Kidney epithelial cell (primary cell): ENCODE measurements at regions not wholly inside any gene's neighbourhood (a gene's known extent, or its start where the extent isn't known, plus 50 kb on each side); places are given as distances from the start of the nearest gene placed in this dataset.
"Not testable (repeated sequence)": the region's sequence is repeated elsewhere in the genome, so short reads cannot be mapped to it uniquely, and the experiment has no call there.

ENCODE experiments used
- DNase-seq: peaks from one replicate; pipeline ENCODE4 v3.0.0-alpha.2; 2010; ENCODE audit warnings: low read depth
- H3K27me3 ChIP-seq: 2 replicates; pipeline ENCODE4 v1.6.0; 2011; ENCODE audit warnings: low read length; ENCODE audit not compliant: control insufficient read depth, insufficient read depth
- H3K36me3 ChIP-seq: 2 replicates; pipeline ENCODE4 v1.5.1; 2011; ENCODE audit warnings: low read length; ENCODE audit not compliant: control insufficient read depth, insufficient read depth
- H3K4me3 ChIP-seq: 2 replicates; pipeline ENCODE4 v1.5.1; 2011; ENCODE audit warnings: low read depth, mild to moderate bottlenecking, control low read depth, low read length
- TF ChIP-seq, protein P1 (sequence below): IDR thresholded peaks from 2 replicates; pipeline ENCODE4 v1.5.1; 2011; ENCODE audit warnings: mild to moderate bottlenecking, moderate library complexity, low read length, control low read depth, inconsistent platforms; ENCODE audit not compliant: insufficient read depth, poor library complexity, severe bottlenecking

DNA sequence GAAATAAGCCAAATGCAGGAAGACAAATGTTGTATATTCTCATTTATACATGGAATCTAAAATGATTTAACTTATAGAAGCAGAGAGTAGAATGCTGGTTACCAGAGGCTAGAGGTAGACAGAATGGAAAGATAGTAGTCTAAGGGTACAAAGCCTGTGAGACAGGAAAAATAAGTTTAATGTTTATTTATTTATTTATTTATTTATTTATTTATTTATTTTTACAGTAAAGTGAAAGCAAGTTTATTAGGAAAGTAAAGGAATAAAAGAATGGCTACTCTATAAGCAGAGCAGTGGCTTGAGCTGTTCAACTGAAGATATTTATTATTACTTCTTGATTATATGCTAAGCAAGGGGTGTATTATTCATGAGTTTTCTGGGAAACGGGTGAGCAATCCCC lies 203.2 kb downstream of the LAS1L start:
- DNase-seq, result no peak
- TF ChIP-seq, protein P1, sequence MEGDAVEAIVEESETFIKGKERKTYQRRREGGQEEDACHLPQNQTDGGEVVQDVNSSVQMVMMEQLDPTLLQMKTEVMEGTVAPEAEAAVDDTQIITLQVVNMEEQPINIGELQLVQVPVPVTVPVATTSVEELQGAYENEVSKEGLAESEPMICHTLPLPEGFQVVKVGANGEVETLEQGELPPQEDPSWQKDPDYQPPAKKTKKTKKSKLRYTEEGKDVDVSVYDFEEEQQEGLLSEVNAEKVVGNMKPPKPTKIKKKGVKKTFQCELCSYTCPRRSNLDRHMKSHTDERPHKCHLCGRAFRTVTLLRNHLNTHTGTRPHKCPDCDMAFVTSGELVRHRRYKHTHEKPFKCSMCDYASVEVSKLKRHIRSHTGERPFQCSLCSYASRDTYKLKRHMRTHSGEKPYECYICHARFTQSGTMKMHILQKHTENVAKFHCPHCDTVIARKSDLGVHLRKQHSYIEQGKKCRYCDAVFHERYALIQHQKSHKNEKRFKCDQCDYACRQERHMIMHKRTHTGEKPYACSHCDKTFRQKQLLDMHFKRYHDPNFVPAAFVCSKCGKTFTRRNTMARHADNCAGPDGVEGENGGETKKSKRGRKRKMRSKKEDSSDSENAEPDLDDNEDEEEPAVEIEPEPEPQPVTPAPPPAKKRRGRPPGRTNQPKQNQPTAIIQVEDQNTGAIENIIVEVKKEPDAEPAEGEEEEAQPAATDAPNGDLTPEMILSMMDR, result no peak
- Histone ChIP-seq H3K27me3 (no peaks in the 10 kb centered on the region), H3K36me3 (no peaks in the 10 kb centered on the region), H3K4me3 (no peak overlapping the region)

DNA sequence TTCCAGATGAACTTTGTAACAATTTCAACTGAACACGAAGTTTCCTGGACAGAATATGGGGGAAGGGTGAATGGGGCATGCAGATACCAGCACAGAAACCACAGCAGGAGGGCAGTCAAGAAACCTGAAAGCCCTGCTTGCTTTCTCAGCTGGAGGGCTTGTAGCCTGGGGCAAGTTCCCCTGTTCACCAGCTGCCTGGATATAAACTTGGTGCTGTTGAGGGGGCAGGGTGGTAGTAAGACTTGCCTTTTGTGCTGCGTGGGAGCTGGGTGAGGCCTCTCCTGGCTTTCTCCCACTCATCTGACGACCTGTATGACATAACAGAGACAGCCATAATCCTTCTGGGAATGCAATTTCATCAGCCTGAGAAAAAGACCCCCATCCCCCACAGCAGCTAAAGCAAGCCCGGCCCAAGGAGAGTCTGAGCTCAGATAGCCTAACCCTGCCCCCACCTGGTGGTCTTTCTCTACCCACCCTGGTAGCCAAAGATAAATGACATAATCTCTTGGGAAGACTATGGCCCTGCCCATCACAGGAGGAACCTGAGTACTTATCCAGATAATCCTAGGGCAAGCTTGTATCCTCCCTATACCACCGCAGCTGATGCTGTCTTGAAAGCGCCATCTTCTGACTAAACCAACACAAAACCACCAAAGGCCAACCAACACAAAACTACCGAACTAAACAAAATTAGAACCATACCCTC lies 234.3 kb downstream of the LAS1L start:
- H3K36me3 ChIP-seq, result no peaks in the 10 kb centered on the region
- TF ChIP-seq, protein P1, result no peak
- no peaks in the 10 kb centered on the region for H3K27me3 ChIP-seq
- H3K4me3 ChIP-seq, result no peak overlapping the region
- DNase-seq, result no peak

DNA sequence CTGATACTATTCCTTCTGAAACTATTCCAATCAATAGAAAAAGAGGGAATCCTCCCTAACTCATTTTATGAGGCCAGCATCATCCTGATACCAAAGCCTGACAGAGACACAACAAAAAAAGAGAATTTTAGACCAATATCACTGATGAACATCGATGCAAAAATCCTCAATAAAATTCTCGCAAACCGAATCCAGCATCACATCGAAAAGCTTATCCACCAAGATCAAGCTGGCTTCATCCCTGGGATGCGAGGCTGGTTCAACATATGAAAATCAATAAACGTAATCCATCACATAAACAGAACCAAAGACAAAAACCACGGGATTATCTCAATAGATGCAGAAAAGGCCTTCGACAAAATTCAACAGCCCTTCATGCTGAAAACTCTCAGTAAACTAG lies 251.7 kb downstream of the LAS1L start:
- not testable (repeated sequence) for H3K36me3 ChIP-seq, DNase-seq, H3K27me3 ChIP-seq, H3K4me3 ChIP-seq

DNA sequence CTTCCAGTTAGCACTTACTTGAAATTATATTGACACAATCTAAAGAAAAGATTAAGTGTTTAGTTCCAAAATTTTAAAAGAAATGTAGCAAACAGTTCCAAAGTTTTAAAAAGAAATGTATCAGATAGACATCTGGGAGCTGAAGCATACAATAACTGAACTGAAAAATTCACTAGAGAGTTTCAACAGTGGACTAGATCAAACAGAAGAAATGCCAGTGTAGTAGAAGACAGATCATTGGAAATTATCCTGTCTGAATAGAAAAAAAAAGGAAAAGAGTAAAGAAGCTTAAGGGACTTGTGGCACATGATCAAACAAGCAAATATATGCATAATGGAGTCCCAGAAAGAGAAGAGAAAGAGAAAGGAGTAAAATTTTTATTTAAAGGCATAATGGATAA lies 261.4 kb downstream of the LAS1L start:
- no peaks in the 10 kb centered on the region for H3K36me3 ChIP-seq
- TF ChIP-seq, protein P1, result no peak
- H3K27me3 ChIP-seq, result no peaks in the 10 kb centered on the region
- no peak overlapping the region for H3K4me3 ChIP-seq
- DNase-seq, result no peak

DNA sequence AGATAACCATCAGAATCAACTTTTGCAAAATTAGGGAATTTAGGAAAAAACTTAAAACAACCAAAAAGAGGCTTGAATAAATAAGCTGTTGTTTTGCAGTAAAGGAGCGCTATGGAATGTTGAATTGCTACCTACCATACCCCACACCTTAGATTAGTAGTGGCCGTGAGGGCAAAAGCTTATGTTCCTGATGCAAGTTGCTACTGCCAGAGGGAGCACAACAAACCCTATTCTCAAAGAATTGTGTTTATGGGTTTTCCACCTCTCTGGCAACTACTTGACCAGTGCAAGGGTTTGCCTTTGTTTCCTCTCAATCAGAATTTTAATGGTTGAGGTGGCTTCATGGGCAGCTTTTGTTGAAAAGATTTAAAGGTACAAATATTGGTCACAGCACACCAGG lies 268.1 kb downstream of the LAS1L start:
- TF ChIP-seq, protein P1, result no peak
- no peak overlapping the region for H3K4me3 ChIP-seq
- H3K36me3 ChIP-seq, result no peaks in the 10 kb centered on the region
- DNase-seq, result no peak
- H3K27me3 ChIP-seq, result no peaks in the 10 kb centered on the region

DNA sequence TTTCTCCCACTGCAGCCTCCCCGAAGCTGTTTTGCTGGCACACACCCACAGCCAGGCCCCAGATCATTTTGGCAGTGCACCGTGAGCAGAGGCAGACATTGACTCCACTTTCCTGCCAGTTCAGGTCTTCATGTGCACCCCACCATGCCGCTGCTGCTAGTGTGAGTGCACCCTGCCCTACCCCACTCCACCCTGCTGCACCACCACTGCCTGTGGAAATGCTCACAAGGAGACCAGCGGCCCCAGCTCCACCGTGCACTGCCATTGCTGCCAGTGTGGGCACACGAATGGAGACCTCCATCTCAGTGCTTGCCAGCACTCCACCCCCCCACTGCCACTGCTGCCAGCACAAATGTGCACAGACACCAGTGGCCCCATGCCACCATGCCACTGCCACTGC lies 277.6 kb upstream of the ZC4H2 start:
- TF ChIP-seq, protein P1, result no peak
- no peak overlapping the region for H3K4me3 ChIP-seq

More for the DNA sequence above, 277.6 kb upstream of the ZC4H2 start:
- no peaks in the 10 kb centered on the region for H3K27me3 ChIP-seq
- H3K36me3 ChIP-seq, result no peaks in the 10 kb centered on the region
- no peak for DNase-seq
